NCI-H446 treated with DMSO at 0.1 percent for 48 hours (cell line): ENCODE measurements at regions not wholly inside any gene's neighbourhood (a gene's known extent, or its start where the extent isn't known, plus 50 kb on each side); places are given as distances from the start of the nearest gene placed in this dataset.
"Not testable (repeated sequence)": the region's sequence is repeated elsewhere in the genome, so short reads cannot be mapped to it uniquely, and the experiment has no call there.

Experiments
- DNase-seq: peaks from one replicate; lab custom pipeline; 2025; lab: John Stamatoyannopoulos, UW

DNA sequence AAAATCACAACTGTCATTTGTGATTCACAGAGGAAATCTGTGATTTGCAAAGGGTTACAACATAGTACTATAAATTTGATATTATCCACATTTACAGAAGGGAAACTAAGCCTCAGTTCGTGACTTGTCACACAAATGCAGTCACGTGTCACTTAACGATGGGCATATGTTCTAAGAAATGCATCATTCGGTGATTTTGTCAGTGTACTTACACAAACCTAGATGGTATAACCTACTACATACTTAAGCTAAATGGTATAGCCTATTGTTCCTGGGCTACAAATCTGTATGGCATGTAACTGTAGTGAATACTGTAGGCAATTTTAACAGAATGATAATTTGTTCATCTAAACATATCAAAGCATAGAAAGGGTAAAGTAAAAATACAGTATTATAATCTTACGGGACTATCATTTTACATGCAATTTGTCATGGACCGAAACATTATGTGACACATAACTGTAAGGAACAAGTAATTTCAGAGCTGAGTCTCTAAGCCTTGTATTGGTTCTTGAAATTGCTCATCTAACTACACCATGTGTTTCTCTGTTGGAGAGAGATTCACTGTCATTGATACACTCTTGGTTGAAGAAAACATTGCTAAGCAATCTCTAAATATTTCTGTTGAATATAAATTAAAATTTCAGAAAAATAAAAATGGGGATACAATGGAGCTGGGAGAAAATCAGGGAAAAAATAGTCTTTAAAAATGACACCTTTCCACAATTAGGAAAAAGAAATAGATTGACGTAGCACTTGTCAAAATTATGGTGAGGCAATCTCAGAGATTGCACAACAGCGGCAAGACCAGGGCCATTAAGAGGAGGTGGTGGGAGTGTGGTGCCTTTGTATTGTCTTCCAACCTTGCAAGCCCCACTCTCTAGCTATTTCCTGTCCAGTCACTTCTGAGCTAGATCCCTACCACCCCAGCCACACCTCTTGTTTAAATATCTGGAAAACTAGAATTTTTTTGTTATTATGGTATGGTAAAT lies 645.8 kb upstream of the TBL1XR1 start:
- no peak for DNase-seq

DNA sequence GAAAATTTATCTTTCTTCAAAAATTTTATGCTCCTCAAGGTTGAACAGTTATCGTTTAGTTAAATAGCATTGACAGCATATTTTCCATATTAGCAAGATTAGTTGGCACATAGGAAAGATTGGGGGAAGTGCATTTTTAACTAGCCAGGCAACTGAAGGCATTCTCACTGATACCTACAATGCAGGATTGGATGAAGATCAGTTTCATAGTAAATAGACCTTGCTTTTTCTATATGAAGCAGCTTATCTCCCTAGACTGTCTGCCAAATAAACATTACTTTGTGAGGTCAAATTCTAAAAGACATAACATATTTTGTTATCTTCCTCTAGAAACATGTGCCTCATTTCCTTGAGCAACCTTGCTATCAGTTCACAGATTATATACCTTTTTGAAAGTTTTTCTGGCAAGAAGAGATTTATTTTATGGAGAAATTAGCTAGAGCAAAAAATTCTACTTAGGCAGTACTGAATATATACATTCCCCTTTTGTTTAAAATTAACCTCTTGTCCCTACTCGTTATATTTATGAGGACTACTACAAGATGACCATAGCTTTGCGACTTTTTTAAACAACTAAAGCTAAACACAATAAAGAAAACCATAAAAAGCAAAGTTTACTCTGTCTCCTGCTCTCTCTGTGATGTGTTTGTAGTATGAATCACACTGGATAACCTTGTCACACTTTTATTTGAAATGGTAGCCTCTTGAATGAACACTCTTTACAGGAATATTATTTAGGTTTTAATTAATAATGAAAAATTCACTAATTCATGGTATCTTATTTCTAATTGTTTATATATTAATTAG lies 654.9 kb upstream of the TBL1XR1 start:
- DNase-seq = no peak

DNA sequence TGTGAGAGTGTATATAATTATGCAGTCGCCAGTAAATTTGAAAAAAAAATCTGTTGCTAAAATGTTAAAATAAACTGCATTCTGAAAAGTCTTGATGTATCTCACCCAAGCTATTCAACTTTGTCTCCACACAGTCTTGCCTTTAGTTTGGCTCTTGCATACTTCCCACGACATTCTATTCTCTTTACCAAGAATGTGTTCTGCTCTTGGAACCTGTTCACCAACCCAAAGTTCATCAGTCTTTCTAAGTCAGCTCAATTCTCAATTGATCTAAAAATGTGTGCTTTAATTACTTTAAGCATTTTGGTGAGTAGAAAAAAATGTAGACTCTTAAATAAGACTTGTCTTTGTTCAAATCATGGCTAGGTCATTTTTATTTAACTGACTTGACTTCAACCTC lies 657.7 kb upstream of the TBL1XR1 start:
- no peak for DNase-seq

DNA sequence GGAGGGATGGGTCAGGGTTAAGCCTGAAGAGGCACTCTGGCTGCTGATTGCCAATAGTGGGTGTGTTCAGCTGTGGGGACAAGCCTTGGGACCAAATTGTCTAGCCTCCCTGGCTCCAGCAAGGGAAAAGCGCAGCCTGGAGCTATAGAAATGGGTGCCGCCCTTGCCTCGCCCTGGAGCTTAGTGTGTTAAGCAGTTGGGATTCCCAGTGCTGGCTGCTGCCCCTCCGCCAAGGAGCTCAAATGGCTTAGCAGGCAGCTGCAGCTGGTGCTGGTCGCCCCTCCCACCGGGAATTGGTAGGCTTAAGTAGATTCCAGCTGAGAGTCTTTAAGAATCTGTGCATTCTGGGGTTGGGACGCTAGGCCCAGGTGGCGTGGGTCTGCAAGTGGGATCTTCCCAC lies 662.9 kb upstream of the TBL1XR1 start:
- DNase-seq = no peak

DNA sequence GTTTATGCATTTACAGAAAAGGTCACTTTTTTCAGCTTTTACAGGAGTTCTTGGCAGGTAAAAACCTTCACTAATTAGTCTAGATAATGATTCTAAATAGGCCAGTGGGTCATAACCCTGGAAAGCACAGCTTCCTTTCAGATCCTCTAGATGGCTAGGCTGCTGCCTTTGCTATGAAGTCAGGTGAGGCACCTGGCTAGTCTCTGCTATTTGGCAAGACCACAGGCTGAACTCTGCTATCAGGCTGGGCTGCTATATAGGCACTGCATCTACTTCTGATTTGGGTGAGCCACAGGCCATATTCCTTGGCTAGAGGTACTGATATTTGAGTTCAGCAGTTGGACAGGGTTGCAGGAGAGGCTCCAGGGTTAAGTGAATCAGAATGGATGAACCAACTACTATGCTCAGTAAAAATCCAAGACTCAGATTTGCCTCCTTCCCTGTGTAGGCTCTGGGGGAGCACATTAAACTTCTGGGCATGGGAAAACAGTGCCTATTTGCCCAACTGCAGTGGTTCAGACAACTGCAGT lies 665.7 kb upstream of the TBL1XR1 start:
- DNase-seq = no peak

DNA sequence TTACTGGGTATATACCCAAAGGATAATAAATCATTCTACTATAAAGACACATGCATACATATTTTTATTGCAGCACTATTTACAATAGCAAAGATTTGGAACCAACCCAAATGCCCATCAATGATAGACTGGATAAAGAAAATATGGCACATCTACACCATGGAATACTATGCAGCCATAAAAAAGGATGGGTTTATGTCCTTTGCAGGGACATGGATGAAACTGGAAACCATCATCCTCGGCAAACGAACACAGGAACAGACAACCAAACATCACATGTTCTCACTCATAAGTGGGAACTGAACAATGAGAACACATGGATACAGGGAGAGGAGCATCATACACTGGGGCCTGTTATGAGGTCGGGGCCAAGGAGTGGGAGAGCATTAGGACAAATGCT lies 665.0 kb upstream of the KCNMB2 start:
- not testable (repeated sequence) for DNase-seq

DNA sequence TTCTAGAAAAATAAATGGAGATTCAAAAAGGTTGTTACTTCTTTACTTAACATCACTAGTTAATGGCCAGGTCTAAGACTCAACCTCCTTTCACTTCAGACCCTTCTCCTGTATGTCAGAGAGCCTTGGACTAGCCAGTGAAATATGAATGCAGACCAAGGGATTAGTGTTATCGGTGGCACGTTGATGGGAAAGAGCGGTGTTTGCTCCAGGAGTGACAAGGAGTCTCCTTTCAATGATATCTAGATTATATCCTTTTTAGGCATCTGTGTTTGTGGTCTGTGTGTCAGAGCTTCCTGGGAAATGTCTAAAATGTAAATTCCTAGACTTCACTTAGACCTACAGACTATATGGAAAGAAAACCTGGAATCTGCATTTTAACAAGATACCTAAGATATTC lies 658.0 kb upstream of the KCNMB2 start:
- no peak for DNase-seq

DNA sequence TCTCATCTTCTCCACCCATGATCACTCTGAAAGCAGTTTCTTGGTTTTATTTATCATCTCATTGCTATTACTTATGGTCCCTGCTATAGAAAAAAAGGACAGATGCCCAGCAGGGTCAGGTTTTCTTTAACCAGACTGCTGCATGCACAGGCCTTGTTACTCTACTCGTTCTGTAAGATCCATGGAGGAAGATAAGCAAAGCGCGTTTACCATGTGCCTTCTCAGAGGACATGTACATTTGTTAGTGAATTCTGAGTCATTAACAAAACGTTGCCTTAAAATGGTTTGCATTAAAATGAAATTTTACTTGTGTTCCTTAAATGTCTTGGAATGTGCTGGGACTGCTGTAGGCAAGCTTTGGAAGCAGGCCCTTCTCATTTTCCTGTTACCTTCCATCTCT lies 657.3 kb upstream of the KCNMB2 start:
- DNase-seq = no peak

DNA sequence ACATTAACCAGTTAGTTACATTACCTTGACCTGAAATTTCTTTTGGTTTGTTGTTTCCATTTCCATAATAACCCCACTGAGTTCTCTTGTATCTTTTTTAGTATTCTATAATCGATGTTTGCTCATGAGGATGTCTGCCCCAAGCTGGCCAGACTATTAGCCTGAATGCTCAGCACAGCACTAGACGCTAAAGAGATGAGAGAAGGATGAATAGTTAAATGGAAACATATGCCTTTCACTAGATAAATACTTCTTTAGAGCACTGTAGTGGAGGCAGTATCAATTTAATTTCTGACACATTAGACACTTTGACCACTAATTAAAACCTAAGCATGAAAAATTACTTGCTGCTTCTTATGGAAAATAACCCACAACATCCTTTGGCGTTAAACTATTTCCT lies 654.9 kb upstream of the KCNMB2 start:
- DNase-seq = no peak

DNA sequence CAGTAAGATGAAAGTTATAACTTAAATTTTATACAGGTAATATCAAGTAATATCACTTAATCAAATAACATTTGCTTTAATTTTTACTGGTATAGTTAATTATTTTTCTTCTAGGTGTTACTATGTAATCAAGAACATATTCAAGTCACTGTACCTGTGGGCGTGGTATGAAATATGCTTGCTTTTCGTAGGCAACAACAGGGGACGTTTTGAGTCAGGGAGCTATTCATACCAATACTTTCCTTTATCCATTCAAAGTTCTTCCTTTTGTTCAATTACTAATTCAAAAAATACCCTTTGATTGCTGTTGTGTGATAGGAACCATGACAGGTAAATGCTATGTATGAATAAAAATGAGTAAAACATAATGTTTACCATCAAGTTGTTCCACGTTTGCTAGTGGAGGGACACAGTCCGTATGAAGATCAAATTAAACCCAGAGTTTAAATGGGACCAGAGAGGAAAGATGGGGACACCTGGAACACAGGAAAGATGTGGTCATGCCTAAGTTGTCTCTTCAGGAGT lies 654.0 kb upstream of the KCNMB2 start:
- DNase-seq = no peak

DNA sequence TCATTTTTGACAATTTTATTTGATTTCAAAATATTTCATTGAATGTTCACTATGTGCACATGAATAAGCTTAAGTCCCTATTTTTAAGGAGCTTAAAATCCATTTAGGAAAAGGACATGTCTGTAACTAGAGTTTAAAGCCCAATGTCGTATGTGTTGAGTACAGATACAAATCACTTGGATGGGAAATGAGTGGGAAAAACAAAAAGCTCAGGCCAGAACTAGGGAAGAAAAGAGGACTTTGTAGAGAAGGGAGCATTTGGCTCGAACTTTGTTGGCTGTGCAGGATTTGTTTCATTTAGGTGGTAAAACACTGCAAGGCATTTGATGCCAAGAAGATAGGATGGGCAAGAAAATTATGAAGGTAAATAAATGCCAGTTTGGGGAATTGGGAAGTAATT lies 653.1 kb upstream of the KCNMB2 start:
- no peak for DNase-seq

DNA sequence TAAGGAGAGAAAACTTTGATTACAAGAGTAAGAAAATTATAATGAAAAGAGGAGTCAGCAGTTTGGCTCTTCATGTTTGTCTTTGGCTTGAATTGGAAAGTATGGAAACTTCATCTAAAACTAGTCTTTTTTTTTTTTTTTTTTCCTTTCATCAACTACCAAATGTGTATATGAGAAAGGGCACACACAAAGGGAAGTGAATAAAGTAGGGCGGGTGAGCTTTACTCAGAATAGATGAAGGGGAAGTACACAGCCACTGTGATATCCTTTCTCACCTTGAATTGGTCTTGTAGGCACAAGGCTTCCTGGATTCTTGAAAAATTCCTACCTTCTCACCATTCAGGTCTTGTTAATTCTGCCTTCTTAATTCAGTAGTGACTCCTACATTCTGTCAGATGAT lies 652.3 kb upstream of the KCNMB2 start:
- no peak for DNase-seq

DNA sequence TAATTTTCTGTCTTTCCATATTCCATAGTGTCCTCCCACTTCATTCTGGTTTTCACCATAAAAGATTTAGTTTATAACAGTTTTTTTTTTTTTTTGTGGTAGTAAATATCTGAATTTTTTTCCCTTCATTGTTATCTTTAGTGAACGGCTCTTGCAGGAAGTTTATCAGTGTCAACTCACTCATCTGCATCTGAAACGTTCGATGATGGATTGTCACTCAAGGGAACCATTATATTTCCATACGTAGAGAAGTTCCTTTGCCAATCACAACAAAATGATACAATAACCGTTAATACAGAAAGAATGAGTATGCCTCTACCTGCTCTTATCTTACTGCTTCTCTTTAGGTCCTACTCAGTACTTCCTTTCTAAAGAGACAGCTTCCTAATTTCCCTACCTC lies 651.2 kb upstream of the KCNMB2 start:
- no peak for DNase-seq

DNA sequence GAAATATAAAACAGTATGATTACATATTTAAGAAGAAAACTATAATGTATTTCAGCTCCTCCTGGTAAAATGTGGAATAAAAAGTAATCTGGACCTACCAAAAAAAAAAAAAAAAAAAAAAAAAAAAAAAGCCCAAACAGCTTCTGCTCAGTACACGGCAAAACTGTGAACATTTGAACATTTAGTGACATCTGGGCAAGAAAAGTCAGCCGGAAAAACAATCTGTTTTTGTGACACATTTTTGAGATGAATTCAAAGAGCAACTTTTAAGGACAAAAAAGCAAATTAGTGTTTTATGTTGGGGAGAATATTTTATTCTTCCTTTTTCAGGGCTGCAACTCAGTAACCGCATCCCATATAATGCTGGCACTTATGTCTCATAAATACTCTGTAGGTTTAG lies 649.7 kb upstream of the KCNMB2 start:
- DNase-seq = no peak

DNA sequence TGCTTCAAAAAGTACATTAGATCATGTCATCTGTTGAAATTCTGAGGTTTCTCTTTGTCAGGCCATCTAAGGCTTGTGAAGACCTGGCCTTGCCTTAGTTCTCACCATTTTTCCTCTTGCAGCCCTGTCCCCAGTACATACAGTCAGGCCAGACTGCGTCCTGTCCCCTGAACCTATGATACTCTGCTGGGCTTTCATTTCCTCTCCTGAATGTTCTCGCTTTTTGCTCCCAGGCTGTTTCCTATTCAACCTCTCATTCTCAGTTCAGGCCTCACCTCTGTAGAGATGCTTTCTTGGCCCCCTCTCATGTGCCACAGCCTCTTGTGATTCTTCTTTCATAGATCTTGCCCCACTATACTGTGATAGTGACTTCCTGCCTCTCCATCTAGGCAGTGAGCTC lies 648.8 kb upstream of the KCNMB2 start:
- no peak for DNase-seq

DNA sequence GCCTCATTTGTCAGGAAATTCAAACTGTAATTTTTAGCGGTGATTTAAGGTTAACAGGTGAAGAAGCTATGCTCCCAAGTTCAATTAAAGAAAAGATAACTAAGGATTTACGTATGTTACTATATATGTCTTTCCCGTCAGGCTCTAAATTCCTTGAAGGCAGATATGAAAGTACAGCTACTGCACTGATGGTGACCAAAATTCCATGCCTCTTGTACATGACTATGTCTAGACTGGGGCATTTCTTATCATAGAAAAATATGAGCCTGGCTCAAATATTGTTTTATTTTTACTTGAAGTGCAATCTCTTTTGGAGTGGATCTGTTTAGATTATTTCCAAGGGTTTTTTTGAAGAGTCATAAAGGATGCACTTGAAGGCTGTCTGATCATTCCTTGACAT lies 647.1 kb upstream of the KCNMB2 start:
- no peak for DNase-seq

DNA sequence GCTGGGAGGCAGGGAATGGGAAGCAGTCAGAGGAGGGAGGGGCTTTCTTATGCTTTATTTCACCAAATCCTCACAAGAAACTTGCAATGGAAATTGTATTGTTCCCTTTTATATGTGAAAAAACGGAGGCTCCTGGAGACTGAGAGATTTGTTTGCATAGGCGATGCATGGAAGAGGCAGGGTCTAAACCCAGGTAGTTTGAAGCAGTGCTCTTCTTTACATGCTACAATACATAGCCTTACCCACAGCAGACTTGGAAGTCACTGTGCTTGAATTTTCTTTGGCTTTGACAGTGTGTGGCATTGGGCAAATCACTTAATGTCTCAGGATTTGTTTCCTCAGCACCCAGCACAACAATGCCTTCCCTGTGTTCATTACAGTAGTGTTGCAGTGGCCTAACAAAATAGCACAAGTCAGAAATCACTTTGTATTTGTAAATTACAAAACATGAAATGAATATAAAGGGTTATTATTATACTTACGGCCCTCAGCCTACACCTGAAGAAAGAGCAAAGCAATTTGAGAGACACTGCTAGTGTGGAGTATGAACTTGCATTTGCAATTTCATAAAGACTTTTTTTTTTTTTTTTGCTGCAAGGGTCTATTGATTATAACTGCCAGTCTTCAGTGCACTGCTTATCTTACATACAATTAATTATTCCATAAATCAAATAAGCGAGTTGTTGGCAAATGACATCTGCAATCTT lies 646.4 kb upstream of the KCNMB2 start:
- DNase-seq = no peak

DNA sequence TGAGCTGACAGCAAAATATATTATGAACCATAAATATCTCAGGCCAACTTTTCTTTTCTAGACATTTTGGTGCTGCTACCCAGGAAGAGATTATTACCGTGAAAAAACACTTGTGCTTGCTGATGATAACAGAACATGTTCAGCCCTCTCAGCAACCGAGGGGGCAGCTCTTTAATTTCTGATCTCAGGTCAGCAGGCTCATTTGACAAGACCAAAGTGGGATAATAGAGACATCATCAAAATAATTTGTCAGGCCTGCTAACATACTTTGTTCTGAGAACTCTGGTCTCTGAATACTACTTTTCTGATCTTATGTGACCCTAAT lies 645.9 kb upstream of the KCNMB2 start:
- DNase-seq = no peak

DNA sequence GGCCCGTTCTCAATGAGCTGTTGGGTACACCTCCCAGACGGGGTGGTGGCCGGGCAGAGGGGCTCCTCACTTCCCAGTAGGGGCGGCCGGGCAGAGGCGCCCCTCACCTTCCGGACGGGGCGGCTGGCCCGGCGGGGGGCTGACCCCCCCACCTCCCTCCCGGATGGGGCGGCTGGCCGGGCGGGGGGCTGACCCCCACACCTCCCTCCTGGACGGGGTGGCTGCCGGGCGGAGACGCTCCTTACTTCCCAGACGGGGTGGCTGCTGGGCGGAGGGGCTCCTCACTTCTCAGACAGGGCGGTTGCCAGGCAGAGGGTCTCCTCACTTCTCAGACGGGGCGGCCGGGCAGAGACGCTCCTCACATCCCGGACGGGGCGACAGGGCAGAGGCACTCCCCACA lies 644.7 kb upstream of the KCNMB2 start:
- not testable (repeated sequence) for DNase-seq

DNA sequence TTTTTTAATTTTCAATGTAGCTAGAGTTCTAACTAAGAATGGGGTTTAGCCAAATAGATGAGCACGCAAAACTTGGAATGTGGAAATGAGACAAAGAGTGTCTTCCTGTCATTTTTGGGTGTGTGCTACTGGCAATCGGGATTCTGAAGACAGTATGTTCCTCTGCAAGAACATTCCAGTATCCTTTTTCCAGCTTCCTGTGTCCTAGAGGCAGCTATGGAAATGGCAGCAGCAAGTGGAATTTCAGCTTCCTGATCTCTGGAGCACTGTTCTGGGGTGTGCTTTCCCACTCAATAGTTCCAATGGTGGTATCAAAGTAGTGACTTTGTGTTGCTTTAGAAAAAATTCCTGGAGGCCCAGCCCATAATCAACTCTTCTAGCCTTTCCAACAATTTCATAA lies 642.9 kb upstream of the KCNMB2 start:
- DNase-seq = no peak

DNA sequence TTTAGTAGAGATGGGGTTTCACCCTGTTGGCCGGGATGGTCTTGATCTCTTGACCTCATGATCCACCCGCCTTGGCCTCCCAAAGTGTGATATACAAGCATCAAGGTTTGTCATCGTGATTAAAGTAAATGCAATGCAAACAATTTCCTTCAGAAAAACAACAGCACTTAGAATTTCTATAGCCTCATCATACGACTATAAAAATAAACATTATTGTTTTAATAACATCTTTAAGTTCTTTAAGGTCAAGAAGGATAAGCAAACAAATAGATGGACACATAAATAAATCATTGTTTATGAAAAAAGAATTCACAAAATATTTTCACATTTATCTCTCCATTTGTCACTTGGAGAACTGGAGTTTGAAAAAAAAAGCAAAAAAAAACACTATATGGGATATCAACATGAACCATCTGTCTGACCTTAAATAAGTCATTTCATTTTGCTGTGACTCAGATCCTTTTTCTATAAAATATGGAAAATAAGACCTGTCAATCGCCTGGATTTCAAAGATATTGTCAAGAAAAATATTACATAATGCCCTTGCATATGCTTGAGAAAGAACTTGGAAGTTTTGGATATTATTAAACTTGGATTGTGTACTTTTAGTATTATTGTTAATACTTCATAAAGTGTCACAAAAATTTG lies 642.0 kb upstream of the KCNMB2 start:
- DNase-seq = no peak

DNA sequence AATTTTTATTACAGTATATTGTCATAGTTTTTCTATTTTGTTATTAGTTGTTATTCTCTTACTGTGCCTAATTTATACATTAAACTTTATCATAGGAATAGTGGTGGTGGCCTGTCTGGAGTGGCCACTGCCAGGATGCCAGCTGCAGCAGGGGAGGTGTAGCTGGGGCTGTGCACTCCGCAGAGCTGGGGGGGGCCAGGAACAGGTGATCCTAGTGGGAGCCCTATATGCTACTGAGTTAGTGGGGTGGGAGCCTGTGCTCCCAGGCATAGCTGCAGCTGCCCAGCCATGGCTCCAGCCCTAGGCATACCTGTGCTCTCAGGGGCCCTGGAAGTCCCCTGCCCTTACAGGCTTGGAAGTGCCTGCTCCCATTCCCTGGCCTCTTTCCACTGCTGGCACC lies 638.1 kb upstream of the KCNMB2 start:
- DNase-seq = no peak
